Neuronal stem cell (in vitro differentiated cells): ENCODE measurements at regions not wholly inside any gene's neighbourhood (a gene's known extent, or its start where the extent isn't known, plus 50 kb on each side); places are given as distances from the start of the nearest gene placed in this dataset.

Experiments
- DNase-seq: peaks from one replicate; pipeline ENCODE4 v3.0.0-alpha.2; 2013; ENCODE audit warnings: low spot score
- H2AFZ ChIP-seq: one replicate; pipeline ENCODE4 v1.6.1; 2013; ENCODE audit warnings: mild to moderate bottlenecking, low read length, inconsistent platforms
- H2AK5ac ChIP-seq: 2 replicates; pipeline ENCODE4 v1.6.1; 2013; ENCODE audit warnings: low read depth, mild to moderate bottlenecking, inconsistent platforms, low read length, moderate library complexity, mixed read lengths
- H2BK120ac ChIP-seq: 2 replicates; pipeline ENCODE4 v1.6.1; 2013; ENCODE audit warnings: low read depth, mild to moderate bottlenecking, inconsistent platforms, low read length, moderate library complexity, mixed read lengths
- H2BK12ac ChIP-seq: one replicate; pipeline ENCODE4 v1.6.1; 2013; ENCODE audit warnings: low read length, inconsistent platforms
- H2BK15ac ChIP-seq: 2 replicates; pipeline ENCODE4 v1.6.1; 2013; ENCODE audit warnings: mild to moderate bottlenecking, low read length, inconsistent platforms, mixed read lengths
- H2BK5ac ChIP-seq: one replicate; pipeline ENCODE4 v1.6.1; 2013; ENCODE audit warnings: inconsistent platforms, mild to moderate bottlenecking, low read length, moderate library complexity
- H3K14ac ChIP-seq: one replicate; pipeline ENCODE4 v1.6.1; 2013; ENCODE audit warnings: low read length, inconsistent platforms
- H3K18ac ChIP-seq: 2 replicates; pipeline ENCODE4 v1.6.1; 2013; ENCODE audit warnings: low read length, inconsistent platforms
- H3K23ac ChIP-seq: 2 replicates; pipeline ENCODE4 v1.6.1; 2013; ENCODE audit warnings: low read depth, mild to moderate bottlenecking, mixed read lengths, low read length, inconsistent platforms; ENCODE audit not compliant: poor library complexity
- H3K27ac ChIP-seq: replicated peaks from 3 replicates; pipeline ENCODE4 v1.5.1; 2013; ENCODE audit warnings: low read length, inconsistent platforms
- H3K27me3 ChIP-seq, 3 experiments: 2 replicates each; pipeline ENCODE4 v1.6.1; 2013; ENCODE audit warnings: low read length in 3 of 3, mild to moderate bottlenecking in 2 of 3, inconsistent platforms in 1 of 3, low read depth in 1 of 3, mixed read lengths in 1 of 3, moderate library complexity in 1 of 3; ENCODE audit not compliant: control insufficient read depth in 3 of 3, insufficient read depth in 3 of 3
- H3K36me3 ChIP-seq, 2 donors: replicated peaks in 1 of 2; 2 replicates each; pipeline ENCODE4 v1.6.1; 2013; ENCODE audit warnings: low read length in 2 of 2; ENCODE audit not compliant: control insufficient read depth in 2 of 2, insufficient read depth in 2 of 2
- H3K4ac ChIP-seq: 2 replicates; pipeline ENCODE4 v1.6.1; 2013; ENCODE audit warnings: inconsistent platforms, mild to moderate bottlenecking, low read length, moderate library complexity
- H3K4me1 ChIP-seq, 2 donors: 1 replicate in 1 of 2; 2 replicates in 1 of 2; pipeline ENCODE4 v1.6.1; 2013; ENCODE audit warnings: low read length in 2 of 2, low read depth in 1 of 2; ENCODE audit not compliant: control insufficient read depth in 2 of 2, insufficient read depth in 1 of 2
- H3K4me2 ChIP-seq: one replicate; pipeline ENCODE4 v1.6.1; 2013; ENCODE audit warnings: mild to moderate bottlenecking, low read length, inconsistent platforms; ENCODE audit not compliant: insufficient read depth, poor library complexity, severe bottlenecking
- H3K4me3 ChIP-seq, 2 donors: 2 replicates each; pipeline ENCODE4 v1.5.1; 2013; ENCODE audit warnings: low read length in 2 of 2, mild to moderate bottlenecking in 2 of 2, inconsistent platforms in 1 of 2, moderate library complexity in 1 of 2
- H3K79me1 ChIP-seq: one replicate; pipeline ENCODE4 v1.6.1; 2013; ENCODE audit warnings: low read depth, mild to moderate bottlenecking, inconsistent platforms, low read length, moderate library complexity
- H3K9ac ChIP-seq: one replicate; pipeline ENCODE4 v1.6.1; 2013; ENCODE audit warnings: mild to moderate bottlenecking, low read depth, low read length, inconsistent platforms; ENCODE audit not compliant: poor library complexity
- H3K9me3 ChIP-seq, 2 donors: replicated peaks in 1 of 2; 2 replicates each; pipeline versions ENCODE3 to v1.6.1; 2013; ENCODE audit warnings: low read length in 2 of 2, mild to moderate bottlenecking in 2 of 2, inconsistent platforms in 1 of 2, low read depth in 1 of 2, mixed read lengths in 1 of 2, moderate library complexity in 1 of 2; ENCODE audit not compliant: control insufficient read depth in 2 of 2, insufficient read depth in 1 of 2
- H4K8ac ChIP-seq: one replicate; pipeline ENCODE4 v1.6.1; 2013; ENCODE audit warnings: low read depth, mild to moderate bottlenecking, inconsistent platforms, low read length, moderate library complexity
- H4K91ac ChIP-seq: one replicate; pipeline ENCODE4 v1.6.1; 2013; ENCODE audit warnings: low read length, low read depth, mild to moderate bottlenecking, inconsistent platforms; ENCODE audit not compliant: poor library complexity
- WGBS, 2 donors: extraction: QIAGEN DNeasy Blood & Tissue Kit; methylation state at CpG; one replicate each; pipeline ENCODE4 v1.1.7; 2013; ENCODE audit warnings: missing lambda C conversion rate in 2 of 2, mixed read lengths in 1 of 2; ENCODE audit not compliant: insufficient read length in 2 of 2, insufficient replicate concordance in 1 of 2; ENCODE audit errors: extremely low coverage in 2 of 2; 5-methylcytosine and 5-hydroxymethylcytosine counted together

GRCh38 chr18:10050956-10051355, 137.1 kb downstream of the VAPA start:
- H3K14ac ChIP-seq = no peak overlapping the region

GRCh38 chr18:10051877-10052631, 138.2 kb downstream of the VAPA start:
- Histone ChIP-seq H3K4me2 (no peak overlapping the region), H3K23ac (no peak overlapping the region), H3K9me3 (no peaks in the 10 kb centered on the region), H3K27me3 (no peaks in the 10 kb centered on the region), H2AFZ (no peak overlapping the region), H3K4me1 (peaks cover 0 to 2% of the 10 kb centered on the region in 2 donors), H2BK120ac (no peak overlapping the region), H3K9ac (no peak overlapping the region), H4K8ac (no peak overlapping the region), H3K14ac (no peak overlapping the region), H2BK12ac (no peak overlapping the region), H3K18ac (no peak overlapping the region), H2BK15ac (no peak overlapping the region), H3K4me3 (no peak overlapping the region), H4K91ac (no peak overlapping the region), H3K4ac (no peak overlapping the region), H3K79me1 (no peaks in the 10 kb centered on the region), H2AK5ac (no peak overlapping the region), H3K36me3 (no peaks in the 10 kb centered on the region), H3K27ac (no peak overlapping the region), H2BK5ac (no peak overlapping the region)
- WGBS, 2 donors = no CpG with 5 or more reads among the region's 8 CpGs
- DNase-seq = no peak

More at GRCh38 chr18:10050956-10051355, 137.1 kb downstream of the VAPA start:
- no peak overlapping the region for H3K4me2 ChIP-seq
- H3K27me3 ChIP-seq = no peaks in the 10 kb centered on the region
- no peak overlapping the region for H3K4me3 ChIP-seq
- H3K23ac ChIP-seq = no peak overlapping the region
- no peaks in the 10 kb centered on the region for H3K9me3 ChIP-seq
- H2AK5ac ChIP-seq = no peak overlapping the region
- no peak overlapping the region for H4K91ac ChIP-seq
- no peak overlapping the region for H2AFZ ChIP-seq
- no peak overlapping the region for H3K4ac ChIP-seq
- no peaks in the 10 kb centered on the region for H3K79me1 ChIP-seq
- H3K4me1 ChIP-seq = peaks cover 0 to 2% of the 10 kb centered on the region in 2 donors
- H2BK15ac ChIP-seq = no peak overlapping the region
- no peak overlapping the region for H3K27ac ChIP-seq
- no peak for DNase-seq
- no peak overlapping the region for H3K9ac ChIP-seq
- H3K36me3 ChIP-seq = no peaks in the 10 kb centered on the region
- no peak overlapping the region for H3K18ac ChIP-seq
- no peak overlapping the region for H4K8ac ChIP-seq
- H2BK5ac ChIP-seq = no peak overlapping the region
- no CpG with 5 or more reads among the region's 3 CpGs for WGBS, 2 donors
- H2BK12ac ChIP-seq = no peak overlapping the region
- no peak overlapping the region for H2BK120ac ChIP-seq

- Histone ChIP-seq H3K4me2 (no peak overlapping the region), H3K4ac (no peak overlapping the region), H2BK15ac (no peak overlapping the region), H2AK5ac (no peak overlapping the region), H3K79me1 (no peaks in the 10 kb centered on the region), H3K14ac (no peak overlapping the region), H2AFZ (no peak overlapping the region), H3K27me3 (no peaks in the 10 kb centered on the region), H3K36me3 (no peaks in the 10 kb centered on the region), H3K23ac (no peak overlapping the region), H3K4me1 (peaks cover 0 to 2% of the 10 kb centered on the region in 2 donors), H3K9ac (no peak overlapping the region), H2BK120ac (no peak overlapping the region), H3K18ac (no peak overlapping the region), H2BK5ac (no peak overlapping the region), H3K4me3 (no peak overlapping the region), H3K9me3 (no peaks in the 10 kb centered on the region), H3K27ac (no peak overlapping the region), H4K8ac (no peak overlapping the region), H4K91ac (no peak overlapping the region), H2BK12ac (no peak overlapping the region)
- no CpG with 5 or more reads among the region's 3 CpGs for WGBS, 2 donors
- no peak for DNase-seq
These were observed 139.1 kb downstream of the VAPA start for GRCh38 chr18:10052871-10053270.

GRCh38 chr18:10053861-10054260, 140.0 kb downstream of the VAPA start:
- no peak overlapping the region for H2AFZ ChIP-seq
- no peak overlapping the region for H3K4ac ChIP-seq
- no peaks in the 10 kb centered on the region for H3K36me3 ChIP-seq
- H4K8ac ChIP-seq = no peak overlapping the region
- no peaks in the 10 kb centered on the region for H3K27me3 ChIP-seq
- H2AK5ac ChIP-seq = no peak overlapping the region
- H2BK5ac ChIP-seq = no peak overlapping the region
- no peak overlapping the region for H3K4me2 ChIP-seq
- no peak overlapping the region for H3K4me3 ChIP-seq
- no peak overlapping the region for H3K23ac ChIP-seq
- H3K9ac ChIP-seq = no peak overlapping the region
- no peak overlapping the region for H2BK15ac ChIP-seq
- no peaks in the 10 kb centered on the region for H3K9me3 ChIP-seq
- H3K27ac ChIP-seq = no peak overlapping the region
- H3K79me1 ChIP-seq = no peaks in the 10 kb centered on the region
- no peak overlapping the region for H2BK12ac ChIP-seq
- no peak overlapping the region for H3K18ac ChIP-seq
- no peak overlapping the region for H4K91ac ChIP-seq
- no peak overlapping the region for H2BK120ac ChIP-seq
- H3K14ac ChIP-seq = no peak overlapping the region
- peaks cover 0 to 2% of the 10 kb centered on the region in 2 donors for H3K4me1 ChIP-seq
- no CpG with 5 or more reads among the region's 5 CpGs for whole genome bisulfite sequencing, 2 donors
- no peak for DNase-seq
